ENCODE measurements at regions not wholly inside any gene's neighbourhood (a gene's known extent, or its start where the extent isn't known, plus 50 kb on each side); places are given as distances from the start of the nearest gene placed in this dataset.

DNA sequence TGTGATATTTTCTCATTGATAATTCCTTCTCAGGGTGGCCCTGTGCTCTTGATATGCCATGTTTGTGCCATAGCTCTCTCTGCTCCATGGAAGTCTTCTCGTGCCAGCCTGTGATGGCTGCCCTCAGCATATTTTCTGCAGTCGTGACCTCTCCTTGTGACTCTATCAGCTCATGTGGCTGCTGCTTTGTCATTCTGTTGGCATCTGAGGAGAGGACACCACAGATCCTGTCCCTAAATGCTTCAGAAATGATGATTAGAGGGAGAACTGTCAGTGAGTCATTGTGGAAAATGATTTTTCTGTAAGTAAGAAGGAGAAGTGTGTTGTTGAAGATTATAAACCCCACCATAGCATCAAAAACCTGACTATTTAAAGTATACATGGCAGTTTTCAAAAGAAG is 286.0 kb downstream of the ADGRL2 start:
- TF ChIP-seq, protein P1, sequence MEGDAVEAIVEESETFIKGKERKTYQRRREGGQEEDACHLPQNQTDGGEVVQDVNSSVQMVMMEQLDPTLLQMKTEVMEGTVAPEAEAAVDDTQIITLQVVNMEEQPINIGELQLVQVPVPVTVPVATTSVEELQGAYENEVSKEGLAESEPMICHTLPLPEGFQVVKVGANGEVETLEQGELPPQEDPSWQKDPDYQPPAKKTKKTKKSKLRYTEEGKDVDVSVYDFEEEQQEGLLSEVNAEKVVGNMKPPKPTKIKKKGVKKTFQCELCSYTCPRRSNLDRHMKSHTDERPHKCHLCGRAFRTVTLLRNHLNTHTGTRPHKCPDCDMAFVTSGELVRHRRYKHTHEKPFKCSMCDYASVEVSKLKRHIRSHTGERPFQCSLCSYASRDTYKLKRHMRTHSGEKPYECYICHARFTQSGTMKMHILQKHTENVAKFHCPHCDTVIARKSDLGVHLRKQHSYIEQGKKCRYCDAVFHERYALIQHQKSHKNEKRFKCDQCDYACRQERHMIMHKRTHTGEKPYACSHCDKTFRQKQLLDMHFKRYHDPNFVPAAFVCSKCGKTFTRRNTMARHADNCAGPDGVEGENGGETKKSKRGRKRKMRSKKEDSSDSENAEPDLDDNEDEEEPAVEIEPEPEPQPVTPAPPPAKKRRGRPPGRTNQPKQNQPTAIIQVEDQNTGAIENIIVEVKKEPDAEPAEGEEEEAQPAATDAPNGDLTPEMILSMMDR (IDR thresholded peaks at IDR 0.05): no peak
- TF ChIP-seq POLR2AphosphoS5 (IDR thresholded peaks at IDR 0.05) (no peak), EP300 (IDR thresholded peaks at IDR 0.05; ENCODE audit: low read depth) (no peak)
